Body of pancreas (tissue), 4 donors: ENCODE measurements at regions not wholly inside any gene's neighbourhood (a gene's known extent, or its start where the extent isn't known, plus 50 kb on each side); places are given as distances from the start of the nearest gene placed in this dataset.

Experiments used
- ATAC-seq: fragments of 150-250 bp; one replicate; pipeline ENCODE4 v1.9.1; 2016
- DNase-seq, 4 donors: peaks; one replicate each; pipeline ENCODE4 v3.0.0-alpha.2; 2019
- H3K27ac ChIP-seq, 4 donors: fragments of 200-600 bp; sonication (generic); 1 replicate in 3 of 4; 2 replicates in 1 of 4; pipeline versions ENCODE4 v1.5.1 to v1.6.1; 2016 to 2019; ENCODE audit warnings: mild to moderate bottlenecking in 1 of 4, mixed read lengths in 1 of 4, moderate library complexity in 1 of 4
- H3K27me3 ChIP-seq, 2 donors: fragments of 200-600 bp; sonication (generic); one replicate each; pipeline ENCODE4 v1.6.0; 2016; ENCODE audit warnings: mild to moderate bottlenecking in 1 of 2
- H3K36me3 ChIP-seq, 2 donors: fragments of 200-600 bp; sonication (generic); replicated peaks in 1 of 2; 2 replicates each; pipeline ENCODE4 v1.5.1; 2016; ENCODE audit warnings: low read depth in 2 of 2; ENCODE audit not compliant: insufficient read depth in 1 of 2
- H3K4me1 ChIP-seq: fragments of 200-600 bp; sonication (generic); one replicate; pipeline ENCODE4 v1.6.0; 2016
- H3K4me3 ChIP-seq, 2 donors: fragments of 200-600 bp; sonication (generic); 1 replicate in 1 of 2; 2 replicates in 1 of 2; pipeline ENCODE4 v1.5.1; 2016 to 2019
- H3K9me3 ChIP-seq, 3 donors: fragments of 200-600 bp; sonication (generic); 1 replicate in 2 of 3; 2 replicates in 1 of 3; pipeline ENCODE4 v1.5.1; 2016
- CTCF ChIP-seq, 7 experiments: fragments of 450-650 bp in 4 of 7; fragments of 200-600 bp in 3 of 7; sonication (generic) in 3 of 7; IDR thresholded peaks; one replicate each; pipeline ENCODE4 v1.5.1; 2016 to 2019; ENCODE audit warnings: antibody characterized with exemption in 7 of 7
- POLR2A ChIP-seq, 3 donors: fragments of 450-650 bp; IDR thresholded peaks; one replicate each; pipeline ENCODE4 v1.6.1; 2016; ENCODE audit warnings: antibody characterized with exemption in 3 of 3, mild to moderate bottlenecking in 2 of 3
- WGBS, 2 donors: methylation state at CpG; one replicate each; pipeline ENCODE4 v1.1.5; 2017; 5-methylcytosine and 5-hydroxymethylcytosine counted together
- intact Hi-C: fragments of 100-400 bp; cut with DNase I; formaldehyde crosslinking; loops from one replicate; pipeline ENCODE4 v1.15.1; 2023

GRCh38 chr1:230494514-230494913 is 68.4 kb upstream of the PGBD5 start:
- ATAC-seq (no peak), DNase-seq (no peak)
- H3K27ac ChIP-seq: peak overlapping the region in 3 of 4 donors; percentile 89 to 92 (median 91)
- intact Hi-C loops: no loop called here
- H3K9me3 ChIP-seq: no peaks in the 10 kb centered on the region
- no peaks in the 10 kb centered on the region for H3K36me3 ChIP-seq
- peaks cover 29% of the 10 kb centered on the region for H3K4me1 ChIP-seq
- H3K27me3 ChIP-seq: no peaks in the 10 kb centered on the region
- H3K4me3 ChIP-seq: no peak overlapping the region
- 89 to 95% methylated on average over 1 of the region's 1 CpG for WGBS, 2 donors
- TF ChIP-seq CTCF (IDR thresholded peaks at IDR 0.05) (no peak), POLR2A (IDR thresholded peaks at IDR 0.05) (no peak)

GRCh38 chr1:230494026-230494425 is 67.9 kb upstream of the PGBD5 start:
- DNase-seq (no peak), ATAC-seq (no peak)
- TF ChIP-seq CTCF (IDR thresholded peaks at IDR 0.05): no peak
- TF ChIP-seq POLR2A (IDR thresholded peaks at IDR 0.05): no peak
- intact Hi-C loops: no loop called here
- H3K4me1 ChIP-seq: peaks cover 27% of the 10 kb centered on the region
- H3K27ac ChIP-seq: peak overlapping the region in 1 of 4 donors; percentile 47
- no peaks in the 10 kb centered on the region for H3K9me3 ChIP-seq
- no peak overlapping the region for H3K4me3 ChIP-seq
- WGBS, 2 donors: 73 to 83% methylated on average over 1 of the region's 1 CpG
- no peaks in the 10 kb centered on the region for H3K36me3 ChIP-seq
- H3K27me3 ChIP-seq: no peaks in the 10 kb centered on the region

- no peak overlapping the region for H3K4me3 ChIP-seq
- no peaks in the 10 kb centered on the region for H3K9me3 ChIP-seq
- peak; percentile 54 for ATAC-seq
- no peaks in the 10 kb centered on the region for H3K27me3 ChIP-seq
- H3K27ac ChIP-seq: peak overlapping the region in 1 of 4 donors; percentile 47
- H3K4me1 ChIP-seq: peaks cover 22% of the 10 kb centered on the region
- TF ChIP-seq CTCF (IDR thresholded peaks at IDR 0.05) (no peak), POLR2A (IDR thresholded peaks at IDR 0.05) (no peak)
- DNase-seq: peak in 1 of 4 donors; percentile 10
- 17 to 23% methylated on average over 3 of the region's 3 CpGs for WGBS, 2 donors
- intact Hi-C loops: no loop called here
- no peaks in the 10 kb centered on the region for H3K36me3 ChIP-seq
Observed at GRCh38 chr1:230493264-230493663, 67.1 kb upstream of the PGBD5 start.

- ATAC-seq: no peak
- intact Hi-C loops: no loop called here
- Histone ChIP-seq H3K27ac (no peak overlapping the region), H3K9me3 (no peaks in the 10 kb centered on the region), H3K4me1 (peaks cover 22% of the 10 kb centered on the region), H3K36me3 (no peaks in the 10 kb centered on the region), H3K4me3 (no peak overlapping the region), H3K27me3 (no peaks in the 10 kb centered on the region)
- TF ChIP-seq CTCF (IDR thresholded peaks at IDR 0.05) (no peak), POLR2A (IDR thresholded peaks at IDR 0.05) (no peak)
- WGBS, 2 donors: 86 to 100% methylated on average over 2 of the region's 2 CpGs
- no peak for DNase-seq
Observed at GRCh38 chr1:230490436-230490835, 64.3 kb upstream of the PGBD5 start.

GRCh38 chr1:230487773-230488428 is 61.8 kb upstream of the PGBD5 start:
- DNase-seq (peak; percentile 37 to 88 (median 62)), ATAC-seq (peak; percentile 98)
- Histone ChIP-seq H3K9me3 (no peaks in the 10 kb centered on the region), H3K27me3 (no peaks in the 10 kb centered on the region), H3K27ac (peak overlapping the region in 3 of 4 donors; percentile 50 to 62 (median 59)), H3K4me1 (peaks cover 20% of the 10 kb centered on the region), H3K4me3 (no peak overlapping the region), H3K36me3 (no peaks in the 10 kb centered on the region)
- TF ChIP-seq CTCF (IDR thresholded peaks at IDR 0.05) (peak in 3 of 7 experiments; percentile 14 to 38 (median 28)), POLR2A (IDR thresholded peaks at IDR 0.05) (peak in 2 of 3 donors; percentile 49 to 68)
- intact Hi-C loops: no loop called here
- WGBS, 2 donors: 33 to 42% methylated on average over 4 of the region's 4 CpGs
